ENCODE measurements at regions not wholly inside any gene's neighbourhood (a gene's known extent, or its start where the extent isn't known, plus 50 kb on each side); places are given as distances from the start of the nearest gene placed in this dataset.

- no peak for TF ChIP-seq CTCF (conservative IDR thresholded peaks at IDR 0.05)
- no peak for TF ChIP-seq ZFX (IDR thresholded peaks at IDR 0.05)
These were observed 83.7 kb upstream of the ZNF516 start for GRCh38 chr18:76578571-76579300.

Measured in C4-2B (cell line).